H9 (cell line): ENCODE measurements at regions not wholly inside any gene's neighbourhood (a gene's known extent, or its start where the extent isn't known, plus 50 kb on each side); places are given as distances from the start of the nearest gene placed in this dataset.

Experiments
- DNase-seq: peaks from one replicate; pipeline ENCODE4 v3.0.0-alpha.2; 2017
- H2AFZ ChIP-seq: one replicate; pipeline ENCODE4 v1.6.1; 2013; ENCODE audit warnings: mild to moderate bottlenecking, low read length, control low read depth, moderate library complexity
- H2AK5ac ChIP-seq: 2 replicates; pipeline ENCODE4 v1.6.1; 2013; ENCODE audit warnings: low read length, control low read depth, mixed read lengths; ENCODE audit not compliant: insufficient read length
- H2BK120ac ChIP-seq: one replicate; pipeline ENCODE4 v1.6.1; 2013; ENCODE audit warnings: low read depth, mild to moderate bottlenecking, low read length, control low read depth, inconsistent platforms; ENCODE audit not compliant: poor library complexity, severe bottlenecking
- H2BK12ac ChIP-seq: 2 replicates; pipeline ENCODE4 v1.6.1; 2013; ENCODE audit warnings: low read length, control low read depth, mixed read lengths, low read depth; ENCODE audit not compliant: insufficient read length
- H2BK15ac ChIP-seq: 2 replicates; pipeline ENCODE4 v1.6.1; 2013; ENCODE audit warnings: low read depth, low read length, control low read depth
- H2BK20ac ChIP-seq: one replicate; pipeline ENCODE4 v1.6.1; 2013; ENCODE audit warnings: low read depth, mild to moderate bottlenecking, low read length, control low read depth, inconsistent platforms; ENCODE audit not compliant: poor library complexity, severe bottlenecking
- H2BK5ac ChIP-seq: 2 replicates; pipeline ENCODE4 v1.6.1; 2013; ENCODE audit warnings: low read length, control low read depth, mixed read lengths; ENCODE audit not compliant: insufficient read length
- H3K14ac ChIP-seq: 2 replicates; pipeline ENCODE4 v1.6.1; 2013; ENCODE audit warnings: low read length, control low read depth; ENCODE audit not compliant: insufficient read depth
- H3K18ac ChIP-seq: 2 replicates; pipeline ENCODE4 v1.6.1; 2013; ENCODE audit warnings: low read depth, mild to moderate bottlenecking, mixed read lengths, low read length, control low read depth; ENCODE audit not compliant: insufficient read length
- H3K23ac ChIP-seq: 2 replicates; pipeline ENCODE4 v1.6.1; 2013; ENCODE audit warnings: low read length, control low read depth, mixed read lengths, low read depth; ENCODE audit not compliant: insufficient read length
- H3K23me2 ChIP-seq: 2 replicates; pipeline ENCODE4 v1.6.1; 2013; ENCODE audit warnings: low read depth, mild to moderate bottlenecking, mixed read lengths, low read length, control low read depth; ENCODE audit not compliant: insufficient read length, poor library complexity, severe bottlenecking
- H3K27ac ChIP-seq: 2 replicates; pipeline ENCODE4 v1.5.1; 2013; ENCODE audit warnings: low read length, control low read depth, mixed read lengths, low read depth; ENCODE audit not compliant: insufficient read length
- H3K27me3 ChIP-seq: 2 replicates; pipeline ENCODE4 v1.6.1; 2013; ENCODE audit warnings: low read length, control low read depth, inconsistent platforms; ENCODE audit not compliant: insufficient read depth
- H3K4ac ChIP-seq: 2 replicates; pipeline ENCODE4 v1.6.1; 2013; ENCODE audit warnings: low read depth, mild to moderate bottlenecking, control low read depth, inconsistent platforms, low read length, moderate library complexity
- H3K4me1 ChIP-seq: 2 replicates; pipeline ENCODE4 v1.6.1; 2013; ENCODE audit warnings: low read length, control low read depth, inconsistent platforms; ENCODE audit not compliant: insufficient read depth
- H3K4me2 ChIP-seq: 2 replicates; pipeline ENCODE4 v1.6.1; 2013; ENCODE audit warnings: low read length, control low read depth, mixed read lengths; ENCODE audit not compliant: insufficient read length, insufficient read depth
- H3K56ac ChIP-seq: 2 replicates; pipeline ENCODE4 v1.6.1; 2013; ENCODE audit warnings: low read depth, mild to moderate bottlenecking, mixed read lengths, low read length, control low read depth; ENCODE audit not compliant: insufficient read length
- H3K79me1 ChIP-seq: 2 replicates; pipeline ENCODE4 v1.6.1; 2013; ENCODE audit warnings: low read depth, mild to moderate bottlenecking, moderate library complexity, low read length, control low read depth, inconsistent platforms; ENCODE audit not compliant: insufficient read depth, poor library complexity, severe bottlenecking
- H3K79me2 ChIP-seq: 2 replicates; pipeline ENCODE4 v1.6.1; 2013; ENCODE audit warnings: low read length, control low read depth, inconsistent platforms; ENCODE audit not compliant: insufficient read depth
- H3K9ac ChIP-seq: 2 replicates; pipeline ENCODE4 v1.6.1; 2013; ENCODE audit warnings: low read length, control low read depth, mixed read lengths; ENCODE audit not compliant: insufficient read length; ENCODE audit errors: extremely low read depth
- H3K9me3 ChIP-seq: one replicate; pipeline ENCODE4 v1.6.1; 2013; ENCODE audit warnings: low read depth, low read length, inconsistent platforms; ENCODE audit not compliant: control insufficient read depth
- H3T11ph ChIP-seq: one replicate; pipeline ENCODE4 v1.6.1; 2013; ENCODE audit warnings: mild to moderate bottlenecking, low read length, control low read depth, inconsistent platforms
- H4K20me1 ChIP-seq: one replicate; pipeline ENCODE4 v1.6.1; 2013; ENCODE audit not compliant: control insufficient read depth, insufficient read length, insufficient read depth
- H4K5ac ChIP-seq: 2 replicates; pipeline ENCODE4 v1.6.1; 2013; ENCODE audit warnings: low read depth, mild to moderate bottlenecking, mixed read lengths, low read length, control low read depth; ENCODE audit not compliant: insufficient read length
- H4K8ac ChIP-seq: replicated peaks from 2 replicates; pipeline ENCODE4 v1.6.1; 2013; ENCODE audit warnings: low read length, control low read depth, mixed read lengths, low read depth; ENCODE audit not compliant: insufficient read length
- H4K91ac ChIP-seq: 2 replicates; pipeline ENCODE4 v1.6.1; 2013; ENCODE audit warnings: low read depth, mild to moderate bottlenecking, moderate library complexity, mixed read lengths, low read length, control low read depth; ENCODE audit not compliant: insufficient read length
- H3K27ac Mint-ChIP-seq, 3 experiments: 2 replicates in 2 of 3; 3 replicates in 1 of 3; pipeline ENCODE4 v1.8.0; 2020 to 2021; ENCODE audit warnings: mixed read lengths in 3 of 3, mild to moderate bottlenecking in 1 of 3, moderate library complexity in 1 of 3
- H3K27me3 Mint-ChIP-seq: 2 replicates; pipeline ENCODE4 v1.8.0; 2021; ENCODE audit warnings: low read depth, mild to moderate bottlenecking, moderate library complexity, mixed read lengths
- H3K36me3 Mint-ChIP-seq, 3 experiments: 2 replicates in 2 of 3; 3 replicates in 1 of 3; pipeline ENCODE4 v1.8.0; 2020 to 2021; ENCODE audit warnings: low read depth in 3 of 3, mixed read lengths in 3 of 3; ENCODE audit not compliant: insufficient read depth in 1 of 3
- H3K4me1 Mint-ChIP-seq, 2 experiments: 2 replicates each; pipeline ENCODE4 v1.8.0; 2020; ENCODE audit warnings: mixed read lengths in 2 of 2
- H3K4me3 Mint-ChIP-seq, 2 experiments: 2 replicates in 1 of 2; 3 replicates in 1 of 2; pipeline ENCODE4 v1.8.0; 2020 to 2021; ENCODE audit warnings: mild to moderate bottlenecking in 2 of 2, mixed read lengths in 2 of 2, moderate library complexity in 1 of 2
- H3K9me3 Mint-ChIP-seq, 2 experiments: 2 replicates in 1 of 2; 3 replicates in 1 of 2; pipeline ENCODE4 v1.8.0; 2020; ENCODE audit warnings: mild to moderate bottlenecking in 2 of 2, mixed read lengths in 2 of 2, moderate library complexity in 1 of 2
- CTCF ChIP-seq: fragments of 200-600 bp; sonication (generic); conservative IDR thresholded peaks from 3 replicates; pipeline ENCODE4 v1.8.0; 2021; ENCODE audit warnings: antibody characterized with exemption, mild to moderate bottlenecking
- WGBS: extraction: QIAGEN DNeasy Blood & Tissue Kit; methylation state at CpG from one replicate; pipeline ENCODE4 v1.1.7; 2013; ENCODE audit warnings: missing lambda C conversion rate, low lambda C conversion rate, mixed read lengths; ENCODE audit not compliant: insufficient read length; ENCODE audit errors: extremely low coverage; 5-methylcytosine and 5-hydroxymethylcytosine counted together

GRCh38 chr6:140319209-140319608, 944.8 kb upstream of the CITED2 start:
- Histone ChIP-seq H3K56ac (no peak overlapping the region), H4K8ac (no peak overlapping the region), H2BK5ac (no peak overlapping the region), H3T11ph (no peak overlapping the region), H3K9me3 (no peaks in the 10 kb centered on the region), H3K4me2 (no peak overlapping the region), H3K23me2 (no peaks in the 10 kb centered on the region), H3K23ac (no peak overlapping the region), H2BK120ac (no peak overlapping the region), H3K27me3 (no peaks in the 10 kb centered on the region), H3K27ac (no peak overlapping the region), H2AK5ac (no peak overlapping the region), H3K79me2 (no peaks in the 10 kb centered on the region), H2AFZ (no peak overlapping the region), H4K91ac (no peak overlapping the region), H3K4ac (no peak overlapping the region), H3K79me1 (no peaks in the 10 kb centered on the region), H3K14ac (no peak overlapping the region), H2BK15ac (no peak overlapping the region), H4K20me1 (no peaks in the 10 kb centered on the region), H3K18ac (no peak overlapping the region), H2BK20ac (no peak overlapping the region), H2BK12ac (no peak overlapping the region), H3K9ac (no peak overlapping the region), H4K5ac (no peak overlapping the region), H3K4me1 (no peaks in the 10 kb centered on the region; the same call in 1 of the 2 replicates)
- Mint-ChIP-seq H3K4me3 (no peak overlapping the region), H3K27me3 (no peaks in the 10 kb centered on the region), H3K4me1 (peaks cover 14 to 19% of the 10 kb centered on the region in 2 experiments), H3K9me3 (no peaks in the 10 kb centered on the region), H3K27ac (no peak overlapping the region), H3K36me3 (no peaks in the 10 kb centered on the region)
- no peak for TF ChIP-seq CTCF
- WGBS: no CpG with 5 or more reads among the region's 2 CpGs
- no peak for DNase-seq
